Inferior parietal cortex (tissue), 1 donor: ENCODE measurements at regions not wholly inside any gene's neighbourhood (a gene's known extent, or its start where the extent isn't known, plus 50 kb on each side); places are given as distances from the start of the nearest gene placed in this dataset.

ENCODE experiments used
- DNase-seq: peaks from one replicate; pipeline ENCODE4 v3.0.0-alpha.2; 2016; ENCODE audit errors: extremely low spot score

- no peak for DNase-seq
Measured at GRCh38 chrX:42725196-42725595, 52.8 kb downstream of the PPP1R2C start.

- DNase-seq = no peak
Measured at GRCh38 chrX:42720209-42720608, 57.8 kb downstream of the PPP1R2C start.

GRCh38 chrX:42715701-42716262 lies 62.2 kb downstream of the PPP1R2C start:
- DNase-seq = no peak

GRCh38 chrX:42714981-42715700 lies 62.8 kb downstream of the PPP1R2C start:
- peak; percentile 40 for DNase-seq

GRCh38 chrX:42710452-42710851 lies 67.5 kb downstream of the PPP1R2C start:
- DNase-seq = no peak

GRCh38 chrX:42708222-42708621 lies 69.7 kb downstream of the PPP1R2C start:
- no peak for DNase-seq

- no peak for DNase-seq
Measured at GRCh38 chrX:42707742-42708141, 70.2 kb downstream of the PPP1R2C start.

GRCh38 chrX:42704454-42704853 lies 73.5 kb downstream of the PPP1R2C start:
- DNase-seq = no peak

GRCh38 chrX:42697544-42697943 lies 80.4 kb downstream of the PPP1R2C start:
- no peak for DNase-seq

GRCh38 chrX:42696536-42697124 lies 81.3 kb downstream of the PPP1R2C start:
- no peak for DNase-seq

GRCh38 chrX:42695800-42696358 lies 82.1 kb downstream of the PPP1R2C start:
- no peak for DNase-seq

GRCh38 chrX:42694260-42694815 lies 83.6 kb downstream of the PPP1R2C start:
- DNase-seq = peak; percentile 18

GRCh38 chrX:42691196-42691595 lies 86.8 kb downstream of the PPP1R2C start:
- DNase-seq = peak; percentile 8

GRCh38 chrX:42686706-42687105 lies 91.3 kb downstream of the PPP1R2C start:
- no peak for DNase-seq

- no peak for DNase-seq
Measured at GRCh38 chrX:42686296-42686695, 91.7 kb downstream of the PPP1R2C start.

- DNase-seq = no peak
Measured at GRCh38 chrX:42684065-42684464, 93.9 kb downstream of the PPP1R2C start.

GRCh38 chrX:42680666-42681065 lies 97.3 kb downstream of the PPP1R2C start:
- DNase-seq = no peak

GRCh38 chrX:42678133-42678532 lies 99.8 kb downstream of the PPP1R2C start:
- no peak for DNase-seq

- DNase-seq = no peak
Measured at GRCh38 chrX:42673301-42673810, 104.6 kb downstream of the PPP1R2C start.

- no peak for DNase-seq
Measured at GRCh38 chrX:42664680-42665079, 113.3 kb downstream of the PPP1R2C start.

- DNase-seq = no peak
Measured at GRCh38 chrX:42628471-42628870, 149.5 kb downstream of the PPP1R2C start.

- no peak for DNase-seq
Measured at GRCh38 chrX:42627891-42628290, 150.1 kb downstream of the PPP1R2C start.
